Cerebellar cortex (tissue), 1 donor: ENCODE measurements at regions not wholly inside any gene's neighbourhood (a gene's known extent, or its start where the extent isn't known, plus 50 kb on each side); places are given as distances from the start of the nearest gene placed in this dataset.
"Not testable (repeated sequence)": the region's sequence is repeated elsewhere in the genome, so short reads cannot be mapped to it uniquely, and the experiment has no call there.

Source experiments
- DNase-seq: peaks from one replicate; pipeline ENCODE4 v3.0.0-alpha.2; 2015; ENCODE audit warnings: low spot score

DNA sequence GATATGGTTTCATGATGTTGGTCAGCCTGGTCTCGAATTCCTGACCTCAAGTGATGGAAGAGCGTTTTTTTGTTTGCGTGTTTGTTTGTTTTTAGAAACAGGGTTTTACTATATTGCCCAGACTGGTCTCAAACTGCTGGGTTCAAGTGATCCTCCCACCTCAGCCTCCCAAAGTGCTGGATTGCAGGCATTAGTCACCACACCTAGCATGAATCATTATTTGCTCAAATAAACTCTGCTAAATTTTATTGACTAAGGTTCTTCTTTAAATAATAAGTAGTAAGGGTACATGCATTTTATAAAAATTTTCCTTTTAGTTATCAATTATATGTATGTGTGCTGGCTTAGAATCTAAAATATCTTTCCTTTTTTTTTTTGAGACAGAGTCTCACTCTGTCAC, 52.9 kb downstream of the ZBTB9 start:
- no peak for DNase-seq

GRCh38 chr6:33508935-33509926, 54.9 kb downstream of the ZBTB9 start:
- peak; percentile 50 for DNase-seq

DNA sequence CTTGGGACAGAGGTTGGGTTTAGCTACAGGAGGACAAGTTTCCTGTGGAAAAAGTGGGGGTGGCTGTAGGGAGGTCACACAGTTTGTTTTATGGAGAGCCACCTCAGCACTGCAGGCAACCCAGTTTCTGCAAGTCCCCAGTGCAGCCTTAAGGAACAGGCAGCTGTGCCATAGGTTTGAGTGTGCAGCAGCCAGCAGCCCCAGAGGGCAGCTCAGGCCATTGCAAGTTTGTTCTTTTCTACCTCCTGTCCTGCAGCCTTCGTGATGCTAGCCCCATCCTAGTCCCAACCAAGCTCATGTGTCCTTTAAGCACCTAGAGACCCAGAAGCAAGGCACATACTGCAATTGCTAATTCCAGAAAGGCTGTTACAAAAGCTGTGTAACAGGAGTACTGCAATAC, 58.8 kb downstream of the ZBTB9 start:
- no peak for DNase-seq

DNA sequence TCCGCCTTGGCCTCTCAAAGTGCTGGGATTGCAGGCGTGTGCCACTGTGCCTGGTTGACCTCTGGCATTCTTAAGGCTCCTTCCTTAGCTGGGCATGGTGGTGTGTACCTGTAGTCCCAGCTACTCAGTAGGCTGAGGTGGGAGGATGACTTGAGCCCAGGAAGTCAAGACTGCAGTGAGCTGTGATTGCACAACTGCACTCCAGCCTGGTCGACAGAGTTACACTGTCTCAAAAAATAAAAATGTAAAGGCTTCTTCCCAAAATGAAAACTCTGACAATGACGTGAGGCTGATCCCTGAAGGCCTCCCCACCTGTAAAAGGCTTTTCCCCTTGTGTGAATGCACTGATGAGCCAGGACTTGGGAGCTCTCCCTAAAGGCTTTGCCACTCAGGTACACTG, 62.4 kb downstream of the ZBTB9 start:
- no peak for DNase-seq

DNA sequence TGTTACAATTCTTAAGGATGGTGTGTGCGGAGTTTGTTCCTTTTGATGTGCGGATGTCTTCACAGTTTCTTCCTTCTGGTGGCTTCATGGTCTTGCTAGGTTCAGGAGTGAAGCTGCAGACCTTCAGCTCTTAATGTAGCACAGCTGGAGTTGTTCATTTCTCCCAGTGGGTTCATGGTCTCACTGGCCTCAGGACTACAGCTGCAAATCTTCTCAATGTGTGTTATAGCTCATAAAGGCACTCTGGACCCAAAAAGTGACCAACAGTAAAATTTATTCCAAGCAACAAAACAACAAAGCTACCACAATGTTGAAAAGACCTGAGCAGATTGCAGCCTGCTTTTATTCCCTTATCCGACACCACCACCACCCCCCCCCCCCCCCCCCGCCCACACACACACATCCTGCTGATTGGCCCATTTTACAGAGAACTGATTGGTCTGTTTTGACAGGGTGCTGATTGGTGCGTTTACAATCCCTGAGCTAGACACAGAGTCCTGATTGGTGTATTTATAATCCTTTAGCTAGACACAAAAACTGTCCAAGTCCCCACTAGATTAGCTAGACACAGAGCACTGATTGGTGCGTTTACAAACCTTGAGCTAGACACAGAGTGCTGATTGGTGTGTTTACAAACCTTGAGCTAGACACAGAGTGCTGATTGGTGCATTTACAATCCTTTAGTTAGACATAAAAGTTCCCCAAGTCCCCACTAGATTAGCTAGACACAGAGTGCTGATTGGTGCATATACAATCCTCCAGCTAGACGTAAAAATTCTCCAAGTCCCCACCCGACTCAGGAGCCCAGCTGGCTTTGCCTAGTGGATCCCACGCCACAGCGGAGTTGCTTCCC, 59.2 kb downstream of the BAK1 start:
- DNase-seq = not testable (repeated sequence)

DNA sequence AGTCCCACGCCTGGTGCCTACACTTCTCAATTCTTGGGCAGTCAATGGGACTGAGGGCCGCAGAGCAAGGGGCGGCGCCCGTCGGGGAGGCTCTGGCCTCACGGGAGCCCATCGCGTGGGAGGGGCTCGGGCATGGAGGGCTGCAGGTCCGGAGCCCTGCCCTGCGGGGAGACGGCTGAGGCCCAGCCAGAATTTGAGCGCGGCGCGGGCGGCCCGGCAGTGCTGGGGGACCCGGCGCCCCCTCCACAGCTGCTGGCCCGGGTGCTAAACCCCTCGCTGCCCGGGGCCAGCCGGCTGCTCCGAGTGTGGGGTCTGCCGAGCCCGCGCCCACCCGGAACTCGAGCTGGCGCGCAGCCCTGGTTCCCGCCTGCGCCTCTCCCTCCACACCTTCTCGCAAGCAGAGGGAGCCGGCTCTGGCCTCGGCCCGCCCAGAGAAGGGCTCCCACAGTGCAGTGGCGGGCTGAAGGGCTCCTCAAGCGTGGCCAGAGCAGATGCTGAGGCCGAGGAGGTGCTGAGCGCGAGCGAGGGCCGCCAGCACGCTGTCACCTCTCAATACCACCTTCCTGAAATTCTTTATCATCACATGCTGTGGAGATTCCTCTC, 58.5 kb downstream of the BAK1 start:
- no peak for DNase-seq
